ENCODE measurements at regions not wholly inside any gene's neighbourhood (a gene's known extent, or its start where the extent isn't known, plus 50 kb on each side); places are given as distances from the start of the nearest gene placed in this dataset.

DNA sequence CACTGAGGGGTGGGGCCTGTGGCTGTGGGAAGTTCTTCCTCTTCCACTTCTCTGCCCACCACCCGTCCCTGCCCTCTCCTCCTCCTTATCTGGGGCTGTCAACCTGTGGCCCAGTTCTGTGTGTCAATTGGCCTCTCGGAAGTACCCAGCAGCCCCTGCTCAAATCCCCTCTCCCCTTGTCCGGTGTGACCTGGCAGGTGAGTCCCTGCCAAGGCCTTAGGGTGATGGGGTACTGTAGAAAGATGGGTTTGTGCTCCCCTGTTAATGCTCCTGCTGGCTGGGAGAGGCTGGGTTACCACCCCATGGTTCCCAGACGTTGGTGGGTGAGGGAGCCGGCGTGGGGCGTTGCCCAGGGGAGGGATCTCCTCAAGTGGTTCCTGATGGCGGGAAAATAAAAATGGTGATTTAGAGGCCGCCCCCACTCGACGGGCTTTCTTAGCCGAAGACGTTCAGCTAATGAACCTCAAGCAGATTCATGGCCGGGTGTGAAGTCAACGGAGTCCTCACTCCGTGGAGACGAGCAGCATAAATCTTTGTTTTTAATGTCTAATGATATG is 141.2 kb downstream of the URI1 start:
- 87 to 90% methylated on average over 17 of the region's 17 CpGs for WGBS, 2 experiments
- H3K36me3 ChIP-seq (ENCODE audit: control insufficient read depth, insufficient read depth, low read length): no peaks in the 10 kb centered on the region

DNA sequence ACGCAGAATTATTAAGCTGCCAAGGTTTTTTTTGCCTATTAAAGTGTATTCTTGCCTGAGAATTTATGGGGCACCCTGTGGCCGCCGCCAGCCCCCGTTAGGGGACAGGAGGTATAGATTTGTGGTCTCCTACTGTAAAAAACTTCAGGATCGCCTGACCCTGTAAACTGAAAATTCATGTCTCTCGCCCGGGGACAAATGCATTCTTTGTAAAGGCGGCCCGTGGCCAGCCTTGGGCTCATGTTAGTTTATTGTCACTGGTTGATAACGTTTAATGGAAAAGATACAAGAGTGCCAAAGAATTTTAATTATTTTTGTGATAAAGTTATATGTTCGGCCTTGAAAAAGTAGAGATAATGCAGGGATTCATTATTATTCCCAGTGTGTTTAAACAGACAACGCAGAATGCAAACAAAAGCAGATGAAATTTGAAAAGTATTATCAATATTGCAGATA is 141.7 kb downstream of the URI1 start:
- H3K27ac ChIP-seq (ENCODE audit: insufficient read depth, low read depth, low read length, poor library complexity, severe bottlenecking): no peak overlapping the region
- H3K9me3 ChIP-seq (ENCODE audit: control insufficient read depth, low read length): no peaks in the 10 kb centered on the region
- no peaks in the 10 kb centered on the region for H3K36me3 ChIP-seq (ENCODE audit: control insufficient read depth, insufficient read depth, low read length)
- WGBS, 2 experiments: 92 to 94% methylated on average over 12 of the region's 12 CpGs
- H3K4me3 ChIP-seq (ENCODE audit: insufficient read depth, low read depth, low read length): no peak overlapping the region
- no peaks in the 10 kb centered on the region for H3K4me1 ChIP-seq (ENCODE audit: control insufficient read depth, insufficient read depth, low read length)
- H3K27me3 ChIP-seq (ENCODE audit: control insufficient read depth, insufficient read depth, low read length, poor library complexity, severe bottlenecking): no peaks in the 10 kb centered on the region

More for the DNA sequence above, 141.2 kb downstream of the URI1 start:
- Histone ChIP-seq H3K4me1 (ENCODE audit: control insufficient read depth, insufficient read depth, low read length) (no peaks in the 10 kb centered on the region), H3K9me3 (ENCODE audit: control insufficient read depth, low read length) (no peaks in the 10 kb centered on the region), H3K27me3 (ENCODE audit: control insufficient read depth, insufficient read depth, low read length, poor library complexity, severe bottlenecking) (no peaks in the 10 kb centered on the region), H3K4me3 (ENCODE audit: insufficient read depth, low read depth, low read length) (no peak overlapping the region), H3K27ac (ENCODE audit: insufficient read depth, low read depth, low read length, poor library complexity, severe bottlenecking) (no peak overlapping the region)

DNA sequence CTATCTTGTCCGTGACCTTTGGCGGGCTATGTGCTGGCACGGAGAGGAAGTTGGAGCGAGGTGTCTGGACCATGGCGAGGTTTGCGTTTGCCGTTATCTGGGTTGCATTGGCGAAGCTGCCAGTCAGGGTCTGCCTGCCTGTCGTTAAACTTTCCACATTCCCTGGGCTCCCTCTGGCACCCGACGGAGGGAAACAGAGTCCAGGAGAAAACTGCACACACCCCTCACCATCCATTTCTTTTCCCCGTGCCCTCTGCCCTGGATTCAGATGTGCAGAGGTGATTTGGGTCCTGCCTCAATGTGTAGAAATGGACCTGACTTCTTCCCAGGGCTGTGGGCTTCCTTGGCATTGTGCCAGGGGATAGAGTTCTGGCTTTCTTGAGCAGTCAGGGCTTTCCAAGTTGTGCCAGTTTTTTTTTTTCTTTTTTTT is 142.4 kb downstream of the URI1 start:
- Histone ChIP-seq H3K36me3 (ENCODE audit: control insufficient read depth, insufficient read depth, low read length) (no peaks in the 10 kb centered on the region), H3K9me3 (ENCODE audit: control insufficient read depth, low read length) (no peaks in the 10 kb centered on the region), H3K27ac (ENCODE audit: insufficient read depth, low read depth, low read length, poor library complexity, severe bottlenecking) (no peak overlapping the region), H3K4me3 (ENCODE audit: insufficient read depth, low read depth, low read length) (no peak overlapping the region), H3K27me3 (ENCODE audit: control insufficient read depth, insufficient read depth, low read length, poor library complexity, severe bottlenecking) (no peaks in the 10 kb centered on the region), H3K4me1 (ENCODE audit: control insufficient read depth, insufficient read depth, low read length) (no peaks in the 10 kb centered on the region)
- 92 to 95% methylated on average over 12 of the region's 12 CpGs for WGBS, 2 experiments

- no peaks in the 10 kb centered on the region for H3K9me3 ChIP-seq (ENCODE audit: control insufficient read depth, low read length)
- H3K4me3 ChIP-seq (ENCODE audit: insufficient read depth, low read depth, low read length): no peak overlapping the region
- H3K27ac ChIP-seq (ENCODE audit: insufficient read depth, low read depth, low read length, poor library complexity, severe bottlenecking): no peak overlapping the region
- no peaks in the 10 kb centered on the region for H3K4me1 ChIP-seq (ENCODE audit: control insufficient read depth, insufficient read depth, low read length)
- 46 to 59% methylated on average over 10 of the region's 10 CpGs for WGBS, 2 experiments
- H3K36me3 ChIP-seq (ENCODE audit: control insufficient read depth, insufficient read depth, low read length): no peaks in the 10 kb centered on the region
- H3K27me3 ChIP-seq (ENCODE audit: control insufficient read depth, insufficient read depth, low read length, poor library complexity, severe bottlenecking): no peaks in the 10 kb centered on the region
Measured at GRCh38 chr19:30085394-30085793, 143.4 kb downstream of the URI1 start.

DNA sequence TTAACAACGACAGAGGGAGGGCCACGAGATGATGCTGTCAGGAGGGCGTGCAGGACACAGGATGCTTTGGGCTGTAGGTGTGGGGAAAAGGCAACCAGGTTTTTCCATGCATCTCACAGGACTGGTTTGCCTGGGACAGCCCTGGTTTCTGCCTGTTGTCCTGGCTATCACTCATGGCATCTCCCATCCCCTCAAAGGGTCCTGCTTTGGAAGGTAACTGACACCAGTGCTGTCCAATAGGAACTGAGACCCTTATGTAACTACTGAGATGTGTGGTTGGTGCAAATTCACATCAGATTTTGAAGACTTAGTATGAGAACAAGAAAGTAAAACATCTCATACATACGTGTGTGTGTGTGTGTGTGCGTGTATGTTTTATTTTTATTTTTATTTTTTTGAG is 144.2 kb downstream of the URI1 start:
- no peaks in the 10 kb centered on the region for H3K9me3 ChIP-seq (ENCODE audit: control insufficient read depth, low read length)
- no peak overlapping the region for H3K4me3 ChIP-seq (ENCODE audit: insufficient read depth, low read depth, low read length)
- H3K36me3 ChIP-seq (ENCODE audit: control insufficient read depth, insufficient read depth, low read length): no peaks in the 10 kb centered on the region
- no peak overlapping the region for H3K27ac ChIP-seq (ENCODE audit: insufficient read depth, low read depth, low read length, poor library complexity, severe bottlenecking)
- 93 to 98% methylated on average over 3 to 5 of the region's 5 CpGs for WGBS, 2 experiments
- H3K27me3 ChIP-seq (ENCODE audit: control insufficient read depth, insufficient read depth, low read length, poor library complexity, severe bottlenecking): no peaks in the 10 kb centered on the region
- H3K4me1 ChIP-seq (ENCODE audit: control insufficient read depth, insufficient read depth, low read length): no peaks in the 10 kb centered on the region

DNA sequence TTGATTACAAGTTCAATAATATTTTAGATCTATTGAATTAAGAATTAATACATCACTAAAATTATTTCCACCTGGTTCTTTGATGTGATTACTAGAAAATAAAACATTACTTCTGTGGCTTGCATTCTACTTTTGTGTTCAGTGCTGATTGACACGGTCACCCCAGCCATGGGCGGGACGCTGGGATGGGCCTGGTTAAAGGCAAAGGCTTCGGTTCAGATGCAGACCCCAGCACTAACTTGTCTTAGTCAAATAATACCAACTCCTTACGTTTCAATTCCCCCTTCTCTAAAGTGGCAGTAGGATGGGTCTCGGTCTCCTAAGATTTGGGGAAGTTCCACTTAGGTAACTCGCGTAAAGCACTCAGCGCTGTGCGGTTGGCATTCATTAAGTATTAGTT is 144.9 kb downstream of the URI1 start:
- Histone ChIP-seq H3K4me1 (ENCODE audit: control insufficient read depth, insufficient read depth, low read length) (no peaks in the 10 kb centered on the region), H3K27ac (ENCODE audit: insufficient read depth, low read depth, low read length, poor library complexity, severe bottlenecking) (no peak overlapping the region), H3K36me3 (ENCODE audit: control insufficient read depth, insufficient read depth, low read length) (no peaks in the 10 kb centered on the region), H3K4me3 (ENCODE audit: insufficient read depth, low read depth, low read length) (no peak overlapping the region), H3K27me3 (ENCODE audit: control insufficient read depth, insufficient read depth, low read length, poor library complexity, severe bottlenecking) (no peaks in the 10 kb centered on the region), H3K9me3 (ENCODE audit: control insufficient read depth, low read length) (no peaks in the 10 kb centered on the region)
- 88 to 93% methylated on average over 10 of the region's 10 CpGs for whole genome bisulfite sequencing, 2 experiments

GRCh38 chr19:30087381-30088138 is 145.5 kb downstream of the URI1 start:
- Histone ChIP-seq H3K27ac (ENCODE audit: insufficient read depth, low read depth, low read length, poor library complexity, severe bottlenecking) (no peak overlapping the region), H3K36me3 (ENCODE audit: control insufficient read depth, insufficient read depth, low read length) (no peaks in the 10 kb centered on the region), H3K9me3 (ENCODE audit: control insufficient read depth, low read length) (no peaks in the 10 kb centered on the region), H3K4me3 (ENCODE audit: insufficient read depth, low read depth, low read length) (no peak overlapping the region), H3K27me3 (ENCODE audit: control insufficient read depth, insufficient read depth, low read length, poor library complexity, severe bottlenecking) (no peaks in the 10 kb centered on the region), H3K4me1 (ENCODE audit: control insufficient read depth, insufficient read depth, low read length) (no peaks in the 10 kb centered on the region)
- WGBS, 2 experiments: 94% methylated on average over 11 of the region's 11 CpGs

DNA sequence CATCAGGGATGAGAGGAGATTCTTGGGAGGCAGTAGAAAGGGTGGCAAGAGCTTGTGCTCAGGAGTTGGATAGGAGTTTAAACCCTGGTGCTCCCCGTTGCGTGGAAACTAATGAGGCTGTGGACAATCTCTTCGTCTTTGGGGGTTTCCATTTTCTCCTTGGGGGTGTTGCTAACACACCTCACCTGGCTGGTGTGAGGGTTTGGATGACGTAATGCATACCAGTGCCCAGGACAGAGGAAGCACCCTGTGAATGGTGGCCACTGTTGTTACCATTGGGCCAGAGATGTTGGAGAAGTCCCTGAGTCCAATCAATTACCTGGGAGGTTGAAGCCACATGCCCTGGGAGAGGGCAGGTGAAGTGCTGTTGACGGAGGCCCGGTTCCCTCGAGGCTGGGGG is 146.5 kb downstream of the URI1 start:
- Histone ChIP-seq H3K4me3 (ENCODE audit: insufficient read depth, low read depth, low read length) (no peak overlapping the region), H3K4me1 (ENCODE audit: control insufficient read depth, insufficient read depth, low read length) (no peaks in the 10 kb centered on the region), H3K36me3 (ENCODE audit: control insufficient read depth, insufficient read depth, low read length) (no peaks in the 10 kb centered on the region), H3K27ac (ENCODE audit: insufficient read depth, low read depth, low read length, poor library complexity, severe bottlenecking) (no peak overlapping the region), H3K27me3 (ENCODE audit: control insufficient read depth, insufficient read depth, low read length, poor library complexity, severe bottlenecking) (no peaks in the 10 kb centered on the region), H3K9me3 (ENCODE audit: control insufficient read depth, low read length) (no peaks in the 10 kb centered on the region)
- WGBS, 2 experiments: 91 to 95% methylated on average over 7 of the region's 7 CpGs

- WGBS, 2 experiments: 93 to 94% methylated on average over 20 of the region's 20 CpGs
- no peaks in the 10 kb centered on the region for H3K9me3 ChIP-seq (ENCODE audit: control insufficient read depth, low read length)
- no peaks in the 10 kb centered on the region for H3K36me3 ChIP-seq (ENCODE audit: control insufficient read depth, insufficient read depth, low read length)
- no peak overlapping the region for H3K4me3 ChIP-seq (ENCODE audit: insufficient read depth, low read depth, low read length)
- no peak overlapping the region for H3K27ac ChIP-seq (ENCODE audit: insufficient read depth, low read depth, low read length, poor library complexity, severe bottlenecking)
- no peaks in the 10 kb centered on the region for H3K27me3 ChIP-seq (ENCODE audit: control insufficient read depth, insufficient read depth, low read length, poor library complexity, severe bottlenecking)
- no peaks in the 10 kb centered on the region for H3K4me1 ChIP-seq (ENCODE audit: control insufficient read depth, insufficient read depth, low read length)
Measured at GRCh38 chr19:30089086-30089665, 147.1 kb downstream of the URI1 start.

DNA sequence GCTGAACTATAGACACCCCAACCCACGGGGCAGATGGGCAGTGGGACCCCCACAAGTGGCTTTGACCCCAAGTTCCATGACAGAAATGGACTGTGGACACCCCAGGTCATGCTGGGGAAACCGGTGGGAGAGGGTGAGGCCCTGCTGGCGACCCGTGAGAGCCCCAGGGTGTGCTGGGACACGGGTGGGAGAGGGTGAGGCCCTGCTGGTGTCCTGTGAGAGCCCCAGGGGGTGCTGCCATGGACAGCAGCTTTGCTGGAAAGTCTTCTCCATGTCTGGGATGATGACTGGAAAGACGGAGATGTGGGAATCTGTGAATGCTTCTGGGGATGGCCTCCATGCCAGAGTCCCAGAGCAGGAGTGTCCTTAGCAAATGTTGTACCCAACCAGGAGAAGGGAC is 148.4 kb downstream of the URI1 start:
- peaks cover 3% of the 10 kb centered on the region for H3K4me1 ChIP-seq (ENCODE audit: control insufficient read depth, insufficient read depth, low read length)
- H3K9me3 ChIP-seq (ENCODE audit: control insufficient read depth, low read length): no peaks in the 10 kb centered on the region
- WGBS, 2 experiments: 91 to 93% methylated on average over 6 of the region's 6 CpGs
- no peaks in the 10 kb centered on the region for H3K27me3 ChIP-seq (ENCODE audit: control insufficient read depth, insufficient read depth, low read length, poor library complexity, severe bottlenecking)
- no peak overlapping the region for H3K27ac ChIP-seq (ENCODE audit: insufficient read depth, low read depth, low read length, poor library complexity, severe bottlenecking)
- no peaks in the 10 kb centered on the region for H3K36me3 ChIP-seq (ENCODE audit: control insufficient read depth, insufficient read depth, low read length)
- no peak overlapping the region for H3K4me3 ChIP-seq (ENCODE audit: insufficient read depth, low read depth, low read length)

All from ectodermal cell (in vitro differentiated cells).